GM18502 (cell line): ENCODE measurements at regions not wholly inside any gene's neighbourhood (a gene's known extent, or its start where the extent isn't known, plus 50 kb on each side); places are given as distances from the start of the nearest gene placed in this dataset.
"Not testable (repeated sequence)": the region's sequence is repeated elsewhere in the genome, so short reads cannot be mapped to it uniquely, and the experiment has no call there.

Experiments used
- ATAC-seq: cut with Tn5 transposase; IDR thresholded peaks from one replicate; pipeline ENCODE4 v1.9.1; 2021; ENCODE audit warnings: mild to moderate bottlenecking; ENCODE audit not compliant: unreplicated experiment, poor library complexity

DNA sequence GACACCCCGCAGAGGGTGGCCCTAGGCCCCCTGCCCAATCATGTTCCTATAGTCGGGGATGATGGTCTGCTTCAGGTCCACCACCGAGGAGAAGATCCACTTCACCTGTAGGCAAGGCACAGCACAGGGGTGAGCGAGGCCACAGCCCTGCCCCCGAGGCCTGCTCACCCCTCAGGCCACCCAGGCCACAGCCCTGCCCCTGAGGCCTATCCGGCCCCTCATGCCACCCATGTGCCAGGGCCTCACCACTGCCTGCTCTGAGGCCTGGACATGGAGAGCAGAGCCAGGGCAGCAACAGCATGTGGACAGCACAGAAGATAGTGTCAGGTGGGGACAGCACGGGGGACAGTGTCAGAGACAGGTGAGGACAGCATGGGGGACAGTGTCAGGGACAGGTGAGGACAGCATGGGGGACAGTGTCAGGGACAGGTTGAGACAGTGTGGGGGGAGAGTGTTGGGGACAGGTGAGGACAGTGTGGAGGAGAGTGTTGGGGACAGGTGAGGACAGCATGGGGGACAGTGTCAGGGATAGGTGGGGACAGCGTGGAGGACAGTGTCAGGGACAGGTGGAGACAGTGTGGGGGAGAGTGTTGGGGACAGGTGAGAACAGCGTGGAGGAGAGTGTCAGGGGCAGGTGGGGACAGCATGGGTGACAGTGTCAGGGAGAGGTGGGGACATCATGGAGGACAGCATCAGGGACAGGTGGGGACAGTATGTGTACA is 239.7 kb downstream of the TMEM121 start:
- ATAC-seq = no peak

DNA sequence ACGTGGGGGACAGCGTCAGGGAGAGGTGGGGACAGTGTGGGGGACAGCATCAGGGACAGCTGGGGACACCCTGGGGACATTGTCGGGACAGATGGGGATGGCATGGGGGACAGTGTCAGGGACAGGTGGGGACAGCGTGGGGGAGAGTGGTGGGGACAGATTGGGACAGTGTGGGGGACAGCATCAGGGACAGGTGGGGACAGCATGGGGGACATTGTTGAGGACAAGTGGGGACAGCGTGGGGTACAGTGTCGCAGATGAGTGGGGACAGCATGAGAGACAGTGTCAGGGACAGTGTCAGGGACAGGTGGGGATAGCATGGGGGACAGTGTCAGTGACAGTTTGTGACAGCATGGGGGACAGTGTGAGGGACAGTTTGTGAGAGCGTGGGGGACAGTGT is 240.9 kb downstream of the TMEM121 start:
- no peak for ATAC-seq

DNA sequence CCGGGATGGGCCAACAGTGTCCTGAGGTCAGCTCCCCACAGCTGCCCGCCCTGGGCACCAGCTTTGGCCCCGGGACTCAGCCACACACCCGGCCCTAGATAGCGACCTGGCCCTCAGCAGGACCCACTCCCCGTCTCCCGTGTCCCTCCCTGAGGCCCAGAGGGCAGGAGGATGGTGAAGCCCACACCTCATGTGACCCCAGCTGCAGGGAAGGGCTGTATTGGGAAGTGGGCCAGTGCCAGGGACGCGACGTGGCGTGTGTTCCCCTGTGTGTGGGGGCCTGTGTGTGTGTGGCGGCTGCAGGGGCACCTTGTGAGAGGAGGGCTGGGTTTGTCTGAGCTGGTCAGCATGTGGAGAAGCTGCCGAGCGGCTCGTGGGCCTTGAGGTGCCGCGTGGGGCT is 241.7 kb downstream of the TMEM121 start:
- not testable (repeated sequence) for ATAC-seq

DNA sequence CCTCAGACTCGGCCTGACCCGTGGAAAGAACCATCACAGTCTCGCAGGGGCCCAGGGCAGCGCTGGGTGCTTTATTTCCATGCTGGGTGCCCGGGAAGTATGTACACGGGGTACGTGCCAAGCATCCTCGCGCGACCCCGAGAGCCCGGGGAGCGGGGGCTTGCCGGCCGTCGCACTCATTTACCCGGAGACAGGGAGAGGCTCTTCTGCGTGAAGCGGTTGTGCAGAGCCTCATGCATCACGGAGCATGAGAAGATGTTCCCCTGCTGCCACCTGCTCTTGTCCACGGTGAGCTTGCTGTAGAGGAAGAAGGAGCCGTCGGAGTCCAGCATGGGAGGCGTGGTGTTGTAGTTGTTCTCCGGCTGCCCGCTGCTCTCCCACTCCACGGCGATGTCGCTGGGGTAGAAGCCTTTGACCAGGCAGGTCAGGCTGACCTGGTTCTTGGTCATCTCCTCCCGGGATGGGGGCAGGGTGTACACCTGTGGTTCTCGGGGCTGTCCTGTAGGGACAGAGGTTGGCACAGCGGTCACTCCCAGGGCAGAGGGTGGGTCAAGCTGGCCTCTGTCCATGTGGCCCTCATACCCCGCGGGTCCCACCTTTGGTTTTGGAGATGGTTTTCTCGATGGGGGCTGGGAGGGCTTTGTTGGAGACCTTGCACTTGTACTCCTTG is 242.8 kb downstream of the TMEM121 start:
- not testable (repeated sequence) for ATAC-seq

DNA sequence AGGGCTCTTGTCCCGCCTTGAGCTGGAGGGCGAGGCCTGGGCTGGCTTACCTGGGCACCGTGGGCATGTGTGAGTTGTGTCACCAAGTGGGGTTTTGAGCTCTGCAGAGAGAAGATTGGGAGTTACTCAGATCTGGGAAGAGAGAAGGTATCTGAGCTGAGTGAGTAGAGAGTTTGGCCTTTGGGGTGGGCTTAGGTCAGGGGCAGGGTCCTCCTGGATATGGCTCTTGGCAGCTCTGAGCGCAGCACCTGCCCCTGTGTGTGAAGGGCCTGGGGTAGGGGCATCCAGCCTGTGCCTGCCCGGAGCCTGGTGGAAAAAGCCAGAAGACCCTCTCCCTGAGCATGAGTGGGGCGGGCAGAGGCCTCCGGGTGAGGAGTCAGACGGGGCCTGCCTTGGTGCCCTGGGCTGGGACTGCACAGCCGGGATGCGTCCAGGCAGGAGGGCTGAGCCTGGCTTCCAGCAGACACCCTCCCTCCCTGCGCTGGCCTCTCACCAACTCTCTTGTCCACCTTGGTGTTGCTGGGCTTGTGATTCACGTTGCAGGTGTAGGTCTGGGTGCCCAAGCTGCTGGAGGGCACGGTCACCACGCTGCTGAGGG is 244.3 kb downstream of the TMEM121 start:
- not testable (repeated sequence) for ATAC-seq

DNA sequence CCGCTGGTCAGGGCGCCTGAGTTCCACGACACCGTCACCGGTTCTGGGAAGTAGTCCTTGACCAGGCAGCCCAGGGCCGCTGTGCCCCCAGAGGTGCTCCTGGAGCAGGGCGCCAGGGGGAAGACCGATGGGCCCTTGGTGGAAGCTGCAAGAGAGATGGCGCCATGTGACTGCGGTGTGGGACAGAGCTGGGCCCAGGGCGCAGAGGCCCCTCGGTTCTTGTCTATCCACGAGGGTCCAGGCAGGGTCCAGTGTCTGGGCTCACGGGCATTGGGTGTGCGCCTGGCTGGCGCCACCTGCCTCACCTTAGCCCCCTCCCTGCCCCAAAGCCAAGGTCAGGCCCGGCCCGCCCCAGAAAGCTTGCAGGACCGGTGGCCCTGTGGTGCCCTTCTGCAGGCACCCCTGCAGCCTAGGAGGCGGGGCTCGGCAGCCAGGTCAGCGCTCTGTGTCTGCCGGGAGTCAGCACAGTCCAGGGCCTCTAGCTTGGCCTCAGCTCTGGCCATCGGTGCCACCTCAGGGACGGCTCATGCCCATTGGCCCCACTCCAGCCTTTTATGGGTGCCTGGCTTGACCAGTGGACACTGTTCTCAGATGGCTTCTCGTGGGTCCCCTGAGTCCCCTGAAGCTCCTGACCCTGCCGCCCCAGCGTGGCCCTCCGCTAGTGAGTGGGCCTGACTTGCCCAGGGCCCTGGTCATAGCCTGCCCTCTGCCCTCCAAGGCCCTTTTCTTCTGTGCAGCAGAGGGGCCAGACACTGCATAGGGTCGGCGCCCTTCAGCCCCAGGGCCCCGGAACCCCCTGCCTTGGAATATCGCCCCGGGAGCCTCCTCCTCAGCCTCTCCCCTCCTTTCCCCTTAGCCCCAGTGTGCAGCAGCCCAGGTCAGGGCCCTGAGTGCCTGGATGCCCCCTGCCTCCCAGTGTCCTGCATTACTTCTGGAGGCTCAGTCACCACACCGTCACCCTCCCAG is 245.2 kb downstream of the TMEM121 start:
- not testable (repeated sequence) for ATAC-seq

DNA sequence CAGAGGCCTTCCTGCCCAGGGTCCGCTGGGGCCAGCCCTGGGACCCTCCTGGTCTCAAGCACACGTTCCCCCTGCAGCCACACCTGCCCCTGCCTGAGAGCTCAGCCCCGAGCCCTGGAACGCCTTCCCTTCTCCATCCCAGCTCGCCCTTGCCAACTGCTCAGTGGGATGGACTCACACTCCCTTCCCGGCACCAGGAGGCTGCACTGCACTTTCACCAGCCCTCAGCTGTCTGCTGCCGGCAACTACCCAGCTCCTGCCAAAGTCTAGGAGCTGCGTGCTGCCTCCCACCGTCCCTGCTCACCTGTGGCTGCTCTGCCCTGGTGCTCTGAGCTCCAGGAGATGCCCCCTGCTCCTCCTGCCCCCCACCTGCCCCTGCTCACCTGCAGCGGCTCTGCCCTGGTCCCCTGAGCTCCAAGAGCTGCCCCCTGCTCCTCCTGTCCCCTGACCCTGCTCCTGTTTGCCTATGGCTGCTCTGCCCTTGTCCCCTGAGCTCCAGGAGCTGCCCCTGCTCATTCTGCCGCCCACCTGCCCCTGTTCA is 246.4 kb downstream of the TMEM121 start:
- not testable (repeated sequence) for ATAC-seq

DNA sequence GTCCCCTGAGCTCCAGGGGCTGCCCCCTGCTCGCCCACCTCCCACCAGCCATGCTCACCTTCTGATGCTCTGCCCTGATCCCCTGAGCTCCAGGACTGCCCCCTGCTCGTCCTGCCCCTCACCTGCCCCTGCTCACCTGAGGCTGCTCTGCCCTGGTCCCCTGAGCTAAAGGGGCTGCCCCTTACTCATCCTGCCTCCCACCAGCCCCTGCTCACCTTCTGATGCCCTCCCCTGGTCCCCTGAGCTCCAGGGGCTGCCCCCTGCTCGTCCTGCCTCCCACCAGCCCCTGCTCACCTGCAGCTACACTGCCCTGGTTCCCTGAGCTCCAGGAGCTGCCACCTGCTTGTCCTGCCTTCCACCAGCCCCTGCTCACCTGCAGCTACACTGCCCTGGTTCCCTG is 247.2 kb downstream of the TMEM121 start:
- ATAC-seq = no peak

DNA sequence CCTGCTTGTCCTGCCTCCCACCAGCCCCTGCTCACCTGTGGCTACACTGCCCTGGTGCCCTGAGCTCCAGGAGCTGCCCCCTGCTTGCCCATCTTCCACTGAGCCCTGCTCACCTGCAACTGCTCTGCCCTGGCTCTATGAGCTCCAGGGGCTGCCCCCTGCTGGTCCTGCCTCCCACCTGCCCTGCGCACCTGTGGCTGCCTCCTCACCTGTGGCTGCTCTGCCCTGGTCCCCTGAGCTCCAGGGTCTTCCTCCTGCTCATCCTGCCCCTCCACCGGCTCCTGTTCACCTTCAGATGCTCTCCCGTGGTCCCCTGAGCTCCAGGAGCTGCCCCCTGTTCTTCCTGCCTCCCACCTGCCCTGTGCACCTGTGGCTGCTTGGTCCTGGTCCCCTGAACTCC is 247.6 kb downstream of the TMEM121 start:
- ATAC-seq = no peak

DNA sequence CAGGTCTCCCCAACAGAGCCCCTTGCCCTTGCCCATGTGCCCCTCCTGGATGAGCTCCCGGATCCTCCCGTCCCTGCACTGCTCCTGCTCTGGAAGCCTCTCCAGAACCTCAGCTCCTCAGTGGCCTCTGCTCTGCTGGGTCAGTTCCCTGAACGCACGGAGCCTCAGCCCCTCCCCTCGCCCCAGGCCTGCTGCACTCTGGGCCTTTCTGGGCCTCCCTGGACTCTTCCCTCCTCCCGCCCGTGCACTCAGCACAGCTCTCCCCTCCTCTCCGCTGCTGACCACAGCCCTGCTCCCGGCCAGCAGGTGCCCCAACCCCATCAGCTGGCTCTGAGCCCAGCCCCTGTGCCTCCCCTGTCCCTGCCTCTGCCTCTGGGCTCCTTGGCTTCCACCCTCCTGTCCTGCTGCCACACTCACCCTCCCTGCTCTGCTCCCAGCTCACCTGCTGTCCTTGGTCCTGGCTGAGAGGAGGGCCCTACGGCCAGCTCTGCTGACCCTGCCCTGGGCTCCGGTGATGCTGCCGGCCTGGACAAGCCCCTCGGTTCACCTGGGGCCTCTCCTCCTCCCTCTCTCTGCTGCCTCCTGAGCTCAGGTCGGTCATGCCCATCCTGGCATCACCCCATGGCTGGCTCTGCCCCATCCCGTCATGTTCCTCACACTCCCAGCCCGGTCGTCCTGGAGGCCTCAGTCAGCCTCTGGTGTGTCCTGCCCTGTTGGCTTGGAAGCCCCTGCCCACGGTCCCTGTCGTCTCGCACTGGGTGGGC is 248.4 kb downstream of the TMEM121 start:
- not testable (repeated sequence) for ATAC-seq

DNA sequence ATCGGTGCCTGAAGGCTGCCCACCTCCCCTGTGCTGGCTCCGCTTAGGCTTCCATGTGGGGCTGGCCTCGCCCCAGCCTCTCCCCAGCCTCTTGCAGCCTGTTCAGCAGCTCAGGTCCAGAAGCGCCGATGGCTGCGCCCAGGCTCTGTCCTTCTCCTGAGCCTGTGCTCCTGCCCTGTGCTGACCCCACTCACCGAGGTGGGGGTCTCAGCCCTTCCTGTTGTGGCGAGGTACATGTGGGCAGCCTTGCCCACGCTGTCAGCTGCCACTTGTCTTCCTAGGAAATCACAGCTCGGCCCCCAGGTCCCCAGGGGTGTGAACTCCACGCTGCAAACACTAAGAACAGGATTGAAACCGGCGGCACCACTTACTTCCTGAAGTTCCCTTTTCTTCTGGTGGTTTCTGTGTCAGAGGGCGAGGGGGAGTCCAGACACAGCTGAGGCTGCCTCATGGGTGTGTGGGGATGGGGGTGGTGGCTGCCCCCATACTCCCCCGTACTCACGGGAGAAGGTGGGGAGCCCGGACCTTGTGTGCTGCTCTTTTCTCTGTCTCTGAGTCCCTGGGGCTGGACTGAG is 249.1 kb downstream of the TMEM121 start:
- not testable (repeated sequence) for ATAC-seq

DNA sequence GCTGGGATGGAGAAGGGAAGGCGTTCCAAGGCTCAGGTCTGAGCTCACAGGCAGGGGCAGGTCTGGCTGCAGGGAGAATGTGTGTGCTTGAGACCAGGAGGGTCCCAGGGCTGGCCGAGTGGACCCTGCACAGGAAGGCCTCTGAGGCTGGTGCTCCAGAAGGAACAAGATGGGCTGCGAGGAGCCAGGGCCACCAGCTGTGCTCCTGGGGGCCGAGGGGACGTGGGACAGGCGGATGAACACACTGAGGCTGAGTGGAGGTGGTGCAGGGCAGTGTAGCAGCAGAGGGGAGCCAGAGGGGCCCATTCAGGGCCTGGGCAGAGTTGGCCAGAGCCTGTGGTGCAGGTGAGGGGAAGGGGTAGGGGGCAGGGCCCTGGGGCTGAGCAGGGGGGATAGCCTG is 249.7 kb downstream of the TMEM121 start:
- ATAC-seq = not testable (repeated sequence)

DNA sequence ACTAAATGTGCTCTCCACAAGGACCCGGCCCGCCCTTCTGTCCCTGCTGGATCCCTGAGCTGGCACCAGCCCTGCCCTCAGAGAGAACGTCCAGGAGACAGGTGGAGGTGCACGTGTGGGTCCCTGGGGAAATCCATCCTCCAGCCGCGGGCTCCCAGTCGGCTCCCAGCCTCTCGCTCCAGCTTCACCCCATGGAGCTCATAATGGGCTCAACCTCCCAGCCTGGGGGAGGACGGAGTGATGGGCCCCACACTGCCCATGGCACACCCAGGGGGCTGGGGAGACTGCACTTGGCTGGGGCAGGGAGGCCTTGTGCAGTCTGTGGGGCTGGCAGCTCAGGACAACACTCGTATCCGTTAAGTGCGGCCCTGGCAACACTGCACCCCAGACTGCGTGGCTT is 250.5 kb downstream of the TMEM121 start:
- no peak for ATAC-seq

DNA sequence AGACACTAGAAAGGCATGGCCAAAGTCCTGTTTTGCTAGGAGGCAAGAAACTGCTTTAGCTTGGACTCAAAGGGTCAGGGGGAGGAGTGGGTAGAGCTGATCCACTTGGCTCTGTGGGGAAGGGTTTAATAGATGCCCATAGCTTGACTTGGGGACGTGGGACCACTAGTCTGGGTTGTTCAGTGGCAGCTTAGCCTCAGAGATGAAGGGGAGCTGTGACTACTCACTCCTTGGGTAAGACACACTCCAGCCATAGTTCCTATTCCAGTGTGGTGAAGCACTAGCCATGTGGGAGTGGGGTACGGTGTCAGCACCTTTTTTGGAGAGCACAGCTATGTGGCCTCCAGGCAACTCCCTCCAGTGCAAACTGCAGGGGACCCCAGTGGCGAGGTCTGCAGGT is 257.3 kb downstream of the TMEM121 start:
- ATAC-seq = no peak

DNA sequence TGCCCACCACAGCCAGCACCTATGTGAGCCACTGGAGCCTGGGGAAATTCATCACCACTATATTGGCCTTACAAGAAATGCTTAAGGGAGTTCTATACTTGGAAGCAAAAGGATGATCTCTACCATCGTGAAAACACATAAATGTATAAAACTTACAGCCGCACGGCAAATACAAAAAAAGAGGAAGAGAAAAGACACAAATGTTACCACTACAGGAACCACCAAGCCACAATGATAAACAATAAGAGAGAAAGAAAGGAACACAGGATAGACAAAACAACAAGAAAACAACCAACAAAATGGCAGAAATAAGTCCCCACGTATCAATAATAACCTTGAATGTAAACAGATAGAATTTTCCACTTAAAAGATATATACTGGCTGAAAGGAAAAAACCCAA is 267.5 kb downstream of the TMEM121 start:
- no peak for ATAC-seq

DNA sequence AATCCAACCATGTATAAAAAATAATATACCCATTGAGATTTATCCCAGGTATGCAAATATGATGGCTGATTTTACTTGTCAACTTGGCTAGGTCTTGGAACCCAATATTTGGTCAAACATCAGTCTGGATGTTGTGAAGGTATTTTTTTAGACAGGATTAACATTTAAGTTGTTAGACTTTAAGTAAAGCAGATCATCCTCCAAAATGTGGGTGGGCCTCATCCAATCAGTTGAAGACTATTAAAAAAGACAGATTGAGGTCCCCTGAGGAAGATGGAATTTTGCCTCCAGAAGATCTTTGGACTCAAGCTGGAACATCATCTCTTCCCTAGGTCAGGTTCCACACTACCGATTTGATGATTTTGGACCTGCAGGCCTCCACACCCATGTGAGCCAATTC is 271.2 kb downstream of the TMEM121 start:
- ATAC-seq = no peak

DNA sequence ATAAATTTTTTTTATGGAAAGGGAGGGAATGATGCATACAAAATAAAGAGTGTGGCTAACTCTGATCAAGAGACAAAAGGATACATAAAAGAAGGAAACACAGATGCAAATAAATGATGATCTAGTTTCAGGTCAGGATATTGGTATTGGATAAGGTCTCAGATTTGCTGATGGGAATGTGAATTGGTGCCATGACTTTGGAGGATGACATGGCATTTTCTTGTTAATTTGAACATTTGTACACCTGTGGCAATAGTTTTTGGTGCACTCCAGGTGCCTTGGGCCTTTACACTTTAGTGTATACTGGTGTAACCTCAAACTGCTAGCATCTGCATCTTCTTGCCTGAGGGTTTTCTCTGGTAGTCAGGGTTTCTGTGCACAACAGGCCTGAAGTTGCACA is 279.3 kb downstream of the TMEM121 start:
- no peak for ATAC-seq

DNA sequence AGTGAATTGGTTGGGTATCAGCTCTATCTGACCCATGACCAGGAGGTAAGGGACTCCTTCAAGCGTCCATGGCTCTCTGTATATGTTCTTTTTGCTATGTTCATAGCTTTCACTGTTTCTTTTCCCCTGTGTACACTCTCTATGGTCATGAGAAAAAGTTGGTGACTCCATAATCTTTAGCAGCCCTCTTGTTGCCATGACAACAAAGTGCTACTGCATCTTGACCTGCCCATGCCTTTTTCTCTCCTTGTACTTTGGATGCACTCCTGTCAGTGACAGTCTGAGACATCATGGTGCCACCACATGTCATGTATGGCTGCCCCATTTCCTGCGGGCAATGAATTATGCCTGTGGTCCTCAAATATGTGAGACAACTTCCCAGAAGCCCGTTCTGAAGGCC is 280.2 kb downstream of the TMEM121 start:
- no peak for ATAC-seq
